CD4-positive, CD25-positive, alpha-beta regulatory T cell (primary cell): ENCODE measurements at regions not wholly inside any gene's neighbourhood (a gene's known extent, or its start where the extent isn't known, plus 50 kb on each side); places are given as distances from the start of the nearest gene placed in this dataset.

Experiments
- ATAC-seq, 2 donors: fragments of 150-1000 bp; cut with Tn5 transposase; one replicate each; pipeline ENCODE4 v1.10.0; 2021; ENCODE audit warnings: low read depth in 2 of 2, moderate number of reproducible peaks in 2 of 2, moderate library complexity in 1 of 2
- DNase-seq, 3 donors: peaks; one replicate each; pipeline versions ENCODE4 v3.0.0 to v3.0.0-alpha.2; 2012 to 2022; ENCODE audit warnings: mixed read lengths in 1 of 3
- H3K27ac ChIP-seq: one replicate; pipeline ENCODE4 v1.7.0; 2013; ENCODE audit warnings: mild to moderate bottlenecking, low read length; ENCODE audit not compliant: insufficient read depth, poor library complexity, severe bottlenecking
- H3K27me3 ChIP-seq: one replicate; pipeline ENCODE4 v1.7.0; 2013; ENCODE audit warnings: low read length; ENCODE audit not compliant: control insufficient read depth, insufficient read depth
- H3K36me3 ChIP-seq: one replicate; pipeline ENCODE4 v1.7.0; 2013; ENCODE audit warnings: mild to moderate bottlenecking, low read length, moderate library complexity; ENCODE audit not compliant: control insufficient read depth, insufficient read depth
- H3K4me1 ChIP-seq: 2 replicates; pipeline ENCODE4 v1.7.0; 2013; ENCODE audit warnings: mild to moderate bottlenecking, low read length; ENCODE audit not compliant: insufficient read depth, control insufficient read depth, poor library complexity, severe bottlenecking
- H3K4me3 ChIP-seq: one replicate; pipeline ENCODE4 v1.7.0; 2013; ENCODE audit warnings: low read depth, mild to moderate bottlenecking, low read length, moderate library complexity
- H3K9me3 ChIP-seq, 2 experiments: 1 replicate in 1 of 2; 2 replicates in 1 of 2; pipeline ENCODE4 v1.7.0; 2013; ENCODE audit warnings: low read length in 2 of 2, mild to moderate bottlenecking in 1 of 2, moderate library complexity in 1 of 2; ENCODE audit not compliant: control insufficient read depth in 2 of 2
- H3K27ac Mint-ChIP-seq, 3 donors: one replicate each; pipeline ENCODE4 v1.8.0; 2020 to 2022; ENCODE audit warnings: mild to moderate bottlenecking in 3 of 3, mixed read lengths in 3 of 3, moderate library complexity in 2 of 3
- H3K27me3 Mint-ChIP-seq: one replicate; pipeline ENCODE4 v1.8.0; 2022; ENCODE audit warnings: mild to moderate bottlenecking, mixed read lengths
- H3K36me3 Mint-ChIP-seq: one replicate; pipeline ENCODE4 v1.8.0; 2020; ENCODE audit warnings: mixed read lengths
- H3K4me1 Mint-ChIP-seq, 4 donors: one replicate each; pipeline ENCODE4 v1.8.0; 2020 to 2022; ENCODE audit warnings: mixed read lengths in 4 of 4, mild to moderate bottlenecking in 1 of 4
- H3K4me3 Mint-ChIP-seq, 4 donors: one replicate each; pipeline ENCODE4 v1.8.0; 2020 to 2022; ENCODE audit warnings: mild to moderate bottlenecking in 4 of 4, mixed read lengths in 4 of 4, moderate library complexity in 3 of 4
- H3K9me3 Mint-ChIP-seq, 7 donors: one replicate each; pipeline ENCODE4 v1.8.0; 2020 to 2022; ENCODE audit warnings: mixed read lengths in 7 of 7, mild to moderate bottlenecking in 3 of 7, moderate library complexity in 2 of 7

DNA sequence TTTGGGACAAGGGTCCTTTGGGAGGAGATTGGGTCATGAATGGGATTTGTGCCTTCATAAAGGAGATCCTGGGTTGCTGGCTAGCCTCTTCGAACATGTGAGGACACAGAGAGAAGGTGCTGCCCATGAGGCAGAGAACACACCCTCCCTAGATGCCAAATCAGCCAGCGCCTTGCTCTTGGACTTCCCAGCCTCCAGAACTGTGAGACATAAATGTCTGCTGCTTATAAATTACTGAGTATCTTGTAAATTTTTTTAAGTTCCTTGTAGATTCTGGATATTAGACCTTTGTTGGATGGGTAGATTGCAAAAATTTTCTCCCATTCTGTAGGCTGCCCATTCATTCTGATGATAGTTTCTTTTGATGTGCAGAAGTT lies 297.5 kb upstream of the FOXQ1 start:
- H3K4me1 ChIP-seq, result no peaks in the 10 kb centered on the region

DNA sequence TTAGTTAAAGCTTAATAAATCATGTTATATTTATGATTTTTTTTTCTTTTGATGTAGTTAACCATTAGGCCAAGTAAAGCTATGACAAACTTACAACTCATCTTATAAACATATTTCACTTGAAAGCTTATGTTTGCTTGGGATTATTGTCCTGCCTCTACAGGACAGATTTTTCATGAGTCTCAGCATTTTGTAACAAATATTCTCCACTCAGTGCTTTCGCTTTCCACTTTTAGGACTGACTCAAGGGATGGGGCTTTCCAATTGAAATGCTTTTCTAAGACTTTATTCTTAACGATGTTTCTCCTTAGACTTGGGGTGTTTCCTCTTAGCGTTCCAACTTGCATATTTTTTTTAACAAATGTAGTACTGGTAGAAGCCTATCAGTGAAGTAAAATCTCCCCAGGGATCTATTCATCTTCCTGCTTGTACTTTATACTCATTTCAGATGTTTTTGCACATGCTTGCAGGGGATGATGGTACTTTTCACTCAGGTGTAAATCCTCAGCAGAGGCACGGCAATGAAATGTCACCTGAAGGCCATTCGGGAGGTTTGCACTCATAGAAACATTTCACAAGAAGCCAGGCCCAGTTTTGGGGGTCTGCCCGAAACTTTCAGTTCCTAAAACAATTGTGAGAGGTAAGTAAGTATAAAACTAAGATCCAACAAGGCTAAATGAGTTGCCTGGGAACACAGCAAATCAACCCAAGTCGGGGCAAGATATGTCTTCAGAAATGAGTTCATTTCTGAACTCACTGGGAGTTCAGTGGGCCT lies 298.1 kb upstream of the FOXQ1 start:
- H3K27me3 Mint-ChIP-seq, result no peaks in the 10 kb centered on the region

More for the DNA sequence above, 297.5 kb upstream of the FOXQ1 start:
- DNase-seq (no peak), ATAC-seq (no peak)
- no peaks in the 10 kb centered on the region for H3K27me3 ChIP-seq
- H3K9me3 ChIP-seq, result peaks cover 0 to 2% of the 10 kb centered on the region in 2 experiments
- Mint-ChIP-seq H3K4me1 (peaks cover 0 to 3% (median 0%) of the 10 kb centered on the region in 4 donors), H3K27ac (no peak overlapping the region), H3K9me3 (peaks cover 0 to 5% (median 0%) of the 10 kb centered on the region in 7 donors), H3K36me3 (no peaks in the 10 kb centered on the region), H3K4me3 (no peak overlapping the region), H3K27me3 (no peaks in the 10 kb centered on the region)
- H3K36me3 ChIP-seq, result no peaks in the 10 kb centered on the region
- H3K4me3 ChIP-seq, result no peak overlapping the region
- H3K27ac ChIP-seq, result no peak overlapping the region

DNA sequence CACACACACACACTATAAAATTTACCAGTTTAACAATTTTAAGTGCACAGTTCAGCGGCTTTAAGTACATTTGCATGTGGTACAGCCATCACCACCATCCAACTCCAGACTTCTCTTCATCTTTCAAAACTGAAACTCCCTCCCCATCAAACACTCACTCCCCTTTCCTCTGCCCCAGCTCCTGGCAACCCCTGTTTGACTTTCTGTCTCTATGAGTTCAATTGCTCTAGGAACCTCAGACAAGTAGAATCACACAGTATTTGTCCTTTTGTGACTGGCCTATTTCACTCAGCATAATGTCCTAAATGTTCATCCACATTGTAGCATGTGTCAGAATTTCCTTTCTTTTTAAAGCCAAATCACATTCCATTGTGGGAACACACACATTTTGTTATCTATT lies 302.8 kb upstream of the FOXQ1 start:
- Mint-ChIP-seq H3K4me1 (peaks cover 0 to 3% (median 0%) of the 10 kb centered on the region in 4 donors), H3K9me3 (peaks cover 0 to 1% (median 0%) of the 10 kb centered on the region in 7 donors), H3K36me3 (no peaks in the 10 kb centered on the region), H3K4me3 (no peak overlapping the region), H3K27me3 (peaks cover 3% of the 10 kb centered on the region), H3K27ac (no peak overlapping the region)
- peaks cover 3% of the 10 kb centered on the region for H3K27me3 ChIP-seq
- H3K9me3 ChIP-seq, result no peaks in the 10 kb centered on the region
- H3K36me3 ChIP-seq, result no peaks in the 10 kb centered on the region
- ATAC-seq (no peak), DNase-seq (no peak)
- H3K27ac ChIP-seq, result no peak overlapping the region
- no peak overlapping the region for H3K4me3 ChIP-seq
- H3K4me1 ChIP-seq, result no peaks in the 10 kb centered on the region

More for the DNA sequence above, 298.1 kb upstream of the FOXQ1 start:
- Mint-ChIP-seq H3K36me3 (no peaks in the 10 kb centered on the region), H3K9me3 (peaks cover 0 to 5% (median 0%) of the 10 kb centered on the region in 7 donors), H3K4me1 (peaks cover 0 to 3% (median 0%) of the 10 kb centered on the region in 4 donors), H3K27ac (no peak overlapping the region), H3K4me3 (no peak overlapping the region)
- no peaks in the 10 kb centered on the region for H3K4me1 ChIP-seq
- peaks cover 0 to 2% of the 10 kb centered on the region in 2 experiments for H3K9me3 ChIP-seq
- ATAC-seq (no peak), DNase-seq (no peak)
- H3K4me3 ChIP-seq, result no peak overlapping the region
- H3K27me3 ChIP-seq, result peaks cover 3% of the 10 kb centered on the region
- H3K36me3 ChIP-seq, result no peaks in the 10 kb centered on the region
- H3K27ac ChIP-seq, result no peak overlapping the region

DNA sequence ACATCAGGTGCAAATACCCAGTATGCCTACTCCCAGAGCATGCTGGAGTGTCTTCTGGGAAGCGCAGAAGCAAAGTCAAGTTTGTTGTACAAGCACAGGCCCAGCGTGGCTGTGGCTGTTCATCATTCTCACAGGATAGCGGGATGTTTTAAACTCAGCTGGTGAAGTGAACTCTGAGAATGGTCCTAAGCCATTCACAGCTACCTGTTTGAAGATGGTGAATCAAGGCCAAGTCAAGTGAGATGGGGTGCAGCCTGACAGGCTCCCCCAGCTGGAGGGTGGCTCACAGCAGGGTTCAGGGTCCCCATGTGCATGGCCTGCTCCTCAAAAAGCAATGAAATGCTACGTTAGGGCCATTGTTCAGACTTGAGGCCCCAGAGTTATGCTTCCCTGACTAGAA lies 304.7 kb upstream of the FOXQ1 start:
- no peak overlapping the region for H3K4me3 ChIP-seq
- Mint-ChIP-seq H3K4me1 (no peaks in the 10 kb centered on the region), H3K4me3 (no peak overlapping the region), H3K9me3 (no peaks in the 10 kb centered on the region), H3K27me3 (peaks cover 6% of the 10 kb centered on the region), H3K36me3 (no peaks in the 10 kb centered on the region), H3K27ac (no peak overlapping the region)
- H3K27ac ChIP-seq, result no peak overlapping the region
- H3K27me3 ChIP-seq, result peaks cover 3% of the 10 kb centered on the region
- H3K9me3 ChIP-seq, result no peaks in the 10 kb centered on the region
- no peak for DNase-seq
- no peak for ATAC-seq
- H3K4me1 ChIP-seq, result no peaks in the 10 kb centered on the region
- no peaks in the 10 kb centered on the region for H3K36me3 ChIP-seq

DNA sequence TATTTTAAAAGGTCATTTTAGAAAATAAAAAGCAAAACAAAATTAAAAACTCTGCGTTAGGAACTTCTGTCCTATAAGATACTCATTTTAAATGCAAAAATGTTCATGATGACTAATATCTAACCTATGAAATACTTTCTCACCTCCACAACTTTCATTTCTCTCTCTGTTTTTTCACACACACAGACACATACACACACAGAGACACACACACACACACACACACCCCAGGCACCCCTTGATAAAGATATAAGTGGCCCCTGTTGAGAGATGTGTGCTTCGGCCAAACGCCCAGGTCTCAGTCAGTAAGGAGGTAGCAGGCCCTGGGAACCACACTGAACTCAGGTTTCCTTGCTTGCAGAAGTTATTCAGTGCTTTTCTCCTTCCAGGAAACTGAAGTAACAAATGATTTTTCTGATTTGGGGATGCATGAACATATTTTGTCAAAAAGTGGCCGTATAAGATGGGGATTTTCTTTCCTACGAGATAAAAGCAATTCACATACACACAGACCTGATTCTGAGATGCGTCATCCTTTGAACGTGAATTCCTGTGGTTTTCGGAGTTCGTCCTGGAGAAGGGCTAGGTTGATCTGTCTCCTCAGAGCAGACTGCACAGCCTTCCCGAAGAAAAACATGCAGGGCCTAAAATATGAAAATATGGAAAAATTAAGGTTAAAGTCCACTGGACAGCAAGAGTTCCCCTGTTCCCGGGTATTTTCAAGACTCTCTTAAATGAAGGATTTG lies 306.8 kb upstream of the FOXQ1 start:
- no peaks in the 10 kb centered on the region for H3K36me3 ChIP-seq
- no peak overlapping the region for H3K27ac Mint-ChIP-seq
- ATAC-seq (no peak), DNase-seq (no peak)
- no peaks in the 10 kb centered on the region for H3K9me3 Mint-ChIP-seq
- no peaks in the 10 kb centered on the region for H3K4me1 Mint-ChIP-seq
- H3K4me3 ChIP-seq, result no peak overlapping the region
- no peaks in the 10 kb centered on the region for H3K4me1 ChIP-seq
- no peak overlapping the region for H3K27ac ChIP-seq
- no peaks in the 10 kb centered on the region for H3K9me3 ChIP-seq
- H3K27me3 ChIP-seq, result peaks cover 6% of the 10 kb centered on the region
- H3K4me3 Mint-ChIP-seq, result no peak overlapping the region
- H3K27me3 Mint-ChIP-seq, result peaks cover 10% of the 10 kb centered on the region
- H3K36me3 Mint-ChIP-seq, result no peaks in the 10 kb centered on the region

DNA sequence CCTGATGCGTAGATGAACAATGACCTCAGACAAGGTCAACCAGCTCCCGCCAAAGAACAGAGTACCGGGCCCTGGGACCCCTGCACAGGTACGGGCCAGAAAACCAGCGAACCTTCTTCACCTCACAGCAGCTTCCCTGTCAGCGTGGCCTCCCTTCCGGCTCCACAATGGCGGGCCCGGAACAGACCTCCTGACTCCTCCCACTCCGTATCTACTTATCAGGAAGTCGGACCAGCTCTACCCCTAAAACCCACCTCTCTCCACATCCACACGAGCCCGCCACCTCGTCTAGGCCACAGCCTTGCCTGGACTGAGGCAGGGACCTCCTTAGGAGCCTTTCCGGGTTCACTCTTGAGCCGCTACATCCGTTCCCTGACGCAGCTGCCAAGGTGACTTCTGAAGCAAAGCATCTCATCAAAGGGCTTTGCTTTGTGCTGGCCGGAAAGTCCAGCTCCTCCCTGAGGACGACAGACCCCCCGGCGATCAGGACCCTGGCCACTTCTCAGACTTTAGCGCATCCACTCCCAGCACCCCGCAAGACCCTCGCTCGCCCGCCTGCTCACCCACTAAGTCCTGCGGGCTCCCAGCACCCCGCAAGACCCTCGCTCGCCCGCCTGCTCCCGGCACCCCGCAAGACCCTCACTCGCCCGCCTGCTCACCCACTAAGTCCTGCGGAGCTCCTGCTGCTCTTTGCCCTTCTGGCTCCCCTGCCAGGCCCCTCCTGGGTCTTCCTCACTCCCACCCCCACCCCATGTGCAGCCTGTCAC lies 308.3 kb upstream of the FOXQ1 start:
- H3K4me1 ChIP-seq, result no peaks in the 10 kb centered on the region
- H3K27me3 ChIP-seq, result peaks cover 3% of the 10 kb centered on the region
- ATAC-seq (no peak), DNase-seq (no peak)
- Mint-ChIP-seq H3K4me1 (no peaks in the 10 kb centered on the region), H3K27ac (no peak overlapping the region), H3K9me3 (no peaks in the 10 kb centered on the region), H3K27me3 (peaks cover 10% of the 10 kb centered on the region), H3K36me3 (no peaks in the 10 kb centered on the region), H3K4me3 (no peak overlapping the region)
- no peak overlapping the region for H3K4me3 ChIP-seq
- no peaks in the 10 kb centered on the region for H3K9me3 ChIP-seq
- H3K36me3 ChIP-seq, result no peaks in the 10 kb centered on the region
- H3K27ac ChIP-seq, result no peak overlapping the region

DNA sequence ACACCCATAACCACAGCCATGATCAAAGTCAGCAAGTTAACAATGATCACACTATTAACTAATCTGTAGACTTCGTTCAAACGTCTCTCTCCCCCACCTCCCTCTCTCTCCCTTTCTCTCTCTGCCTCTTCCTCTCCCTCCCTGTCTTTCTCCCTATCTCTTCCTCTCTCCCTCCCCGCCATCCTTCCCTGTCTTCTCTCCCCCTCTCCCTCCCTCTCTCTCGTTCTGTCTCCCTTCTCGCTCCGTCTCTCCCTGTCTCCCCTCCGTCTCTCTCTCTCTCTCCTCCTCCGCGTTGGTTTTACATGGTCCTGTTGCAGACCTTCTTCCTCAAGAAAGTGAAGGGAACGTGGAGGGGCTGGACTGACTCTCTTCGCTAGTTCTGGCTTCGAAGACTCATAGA lies 308.9 kb upstream of the FOXQ1 start:
- Mint-ChIP-seq H3K4me3 (no peak overlapping the region), H3K27me3 (peaks cover 15% of the 10 kb centered on the region), H3K9me3 (no peaks in the 10 kb centered on the region), H3K27ac (no peak overlapping the region), H3K4me1 (no peaks in the 10 kb centered on the region), H3K36me3 (no peaks in the 10 kb centered on the region)
- no peaks in the 10 kb centered on the region for H3K4me1 ChIP-seq
- H3K9me3 ChIP-seq, result no peaks in the 10 kb centered on the region
- peaks cover 3% of the 10 kb centered on the region for H3K27me3 ChIP-seq
- H3K27ac ChIP-seq, result no peak overlapping the region
- H3K36me3 ChIP-seq, result no peaks in the 10 kb centered on the region
- no peak overlapping the region for H3K4me3 ChIP-seq
- ATAC-seq (no peak), DNase-seq (no peak)
